ENCODE measurements at regions not wholly inside any gene's neighbourhood (a gene's known extent, or its start where the extent isn't known, plus 50 kb on each side); places are given as distances from the start of the nearest gene placed in this dataset.
A peak's percentile ranks its signal among the peaks of the same experiment; 100 is the strongest.

DNA sequence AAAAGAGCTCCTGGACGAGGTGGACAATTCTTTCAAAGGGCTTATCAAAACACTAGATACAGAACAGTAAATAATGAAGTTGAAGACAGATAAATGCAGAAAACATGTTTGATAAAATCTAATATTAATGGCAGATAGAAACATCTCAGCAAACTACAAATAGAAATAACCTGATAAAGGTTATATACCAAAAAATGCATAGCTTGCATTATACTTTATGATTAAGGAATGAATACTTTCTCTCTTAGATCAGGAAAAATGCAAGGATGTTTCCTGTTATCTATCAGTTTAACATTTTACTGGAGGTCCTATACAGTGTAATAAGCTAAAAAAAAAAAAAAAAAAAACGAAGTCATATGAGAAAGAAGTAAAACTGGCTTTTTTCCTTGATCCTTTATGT lies 304.5 kb upstream of the CXorf51A start:
- TF ChIP-seq MYC (IDR thresholded peaks at IDR 0.05; ENCODE audit: low read depth, low read length) = no peak
- TF ChIP-seq, protein P1, sequence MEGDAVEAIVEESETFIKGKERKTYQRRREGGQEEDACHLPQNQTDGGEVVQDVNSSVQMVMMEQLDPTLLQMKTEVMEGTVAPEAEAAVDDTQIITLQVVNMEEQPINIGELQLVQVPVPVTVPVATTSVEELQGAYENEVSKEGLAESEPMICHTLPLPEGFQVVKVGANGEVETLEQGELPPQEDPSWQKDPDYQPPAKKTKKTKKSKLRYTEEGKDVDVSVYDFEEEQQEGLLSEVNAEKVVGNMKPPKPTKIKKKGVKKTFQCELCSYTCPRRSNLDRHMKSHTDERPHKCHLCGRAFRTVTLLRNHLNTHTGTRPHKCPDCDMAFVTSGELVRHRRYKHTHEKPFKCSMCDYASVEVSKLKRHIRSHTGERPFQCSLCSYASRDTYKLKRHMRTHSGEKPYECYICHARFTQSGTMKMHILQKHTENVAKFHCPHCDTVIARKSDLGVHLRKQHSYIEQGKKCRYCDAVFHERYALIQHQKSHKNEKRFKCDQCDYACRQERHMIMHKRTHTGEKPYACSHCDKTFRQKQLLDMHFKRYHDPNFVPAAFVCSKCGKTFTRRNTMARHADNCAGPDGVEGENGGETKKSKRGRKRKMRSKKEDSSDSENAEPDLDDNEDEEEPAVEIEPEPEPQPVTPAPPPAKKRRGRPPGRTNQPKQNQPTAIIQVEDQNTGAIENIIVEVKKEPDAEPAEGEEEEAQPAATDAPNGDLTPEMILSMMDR (IDR thresholded peaks at IDR 0.05; ENCODE audit: low read depth, low read length) = no peak
- TF ChIP-seq, protein P2, sequence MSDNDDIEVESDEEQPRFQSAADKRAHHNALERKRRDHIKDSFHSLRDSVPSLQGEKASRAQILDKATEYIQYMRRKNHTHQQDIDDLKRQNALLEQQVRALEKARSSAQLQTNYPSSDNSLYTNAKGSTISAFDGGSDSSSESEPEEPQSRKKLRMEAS (IDR thresholded peaks at IDR 0.05; ENCODE audit: low read depth, low read length) = no peak
- no peak for TF ChIP-seq POLR2A (IDR thresholded peaks at IDR 0.05; ENCODE audit: extremely low read depth, insufficient read length)
- DNase-seq (ENCODE audit: low read depth) = no peak
- no peak overlapping the region for H3K4me3 ChIP-seq (ENCODE audit: low read depth, low read length)

DNA sequence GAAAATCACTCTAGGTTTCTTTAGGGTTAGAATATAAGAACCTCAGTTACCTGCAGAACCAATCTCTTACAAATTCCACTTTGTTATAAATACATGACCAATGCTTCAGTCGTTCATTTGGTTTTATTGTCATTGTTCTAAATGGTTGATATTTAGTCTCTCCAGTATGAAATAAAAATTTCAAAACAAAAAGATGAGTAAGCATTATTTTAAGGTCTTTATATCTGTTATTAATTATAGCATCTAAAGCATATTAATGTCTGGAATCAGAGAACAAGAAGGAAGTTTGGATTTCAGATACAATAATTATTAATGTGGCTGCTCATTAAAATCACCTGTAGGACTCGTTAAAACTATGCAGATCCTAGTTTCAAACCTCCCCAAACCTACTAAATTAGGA lies 265.4 kb upstream of the CXorf51A start:
- TF ChIP-seq, protein P1 (IDR thresholded peaks at IDR 0.05; ENCODE audit: low read depth, low read length) = no peak
- no peak for TF ChIP-seq POLR2A (IDR thresholded peaks at IDR 0.05; ENCODE audit: extremely low read depth, insufficient read length)
- TF ChIP-seq, protein P2 (IDR thresholded peaks at IDR 0.05; ENCODE audit: low read depth, low read length) = no peak
- TF ChIP-seq MYC (IDR thresholded peaks at IDR 0.05; ENCODE audit: low read depth, low read length) = no peak
- H3K4me3 ChIP-seq (ENCODE audit: low read depth, low read length) = no peak overlapping the region
- DNase-seq (ENCODE audit: low read depth) = no peak

DNA sequence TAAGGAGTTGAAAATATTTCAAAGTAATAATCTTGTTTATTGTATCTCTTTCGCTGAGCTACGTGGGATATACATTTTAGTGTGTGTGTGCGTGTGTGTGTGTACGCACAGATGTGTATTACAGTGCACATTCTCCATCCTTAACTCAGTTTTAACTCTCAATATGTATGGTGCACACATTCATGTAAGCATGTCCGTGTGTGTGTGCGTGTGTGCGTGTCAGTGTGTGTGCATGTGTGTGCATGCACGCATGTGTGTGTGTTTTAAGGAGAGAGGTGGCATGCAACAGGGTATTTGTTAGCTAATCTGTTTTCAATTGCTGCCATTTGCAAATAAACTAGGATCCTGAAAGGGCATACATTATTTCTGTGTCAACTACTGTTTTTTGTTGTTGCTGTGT lies 264.9 kb upstream of the CXorf51A start:
- TF ChIP-seq, protein P2 (IDR thresholded peaks at IDR 0.05; ENCODE audit: low read depth, low read length) = no peak
- TF ChIP-seq MYC (IDR thresholded peaks at IDR 0.05; ENCODE audit: low read depth, low read length) (no peak), POLR2A (IDR thresholded peaks at IDR 0.05; ENCODE audit: extremely low read depth, insufficient read length) (no peak)
- TF ChIP-seq, protein P1 (IDR thresholded peaks at IDR 0.05; ENCODE audit: low read depth, low read length) = no peak
- H3K4me3 ChIP-seq (ENCODE audit: low read depth, low read length) = no peak overlapping the region
- DNase-seq (ENCODE audit: low read depth) = no peak

DNA sequence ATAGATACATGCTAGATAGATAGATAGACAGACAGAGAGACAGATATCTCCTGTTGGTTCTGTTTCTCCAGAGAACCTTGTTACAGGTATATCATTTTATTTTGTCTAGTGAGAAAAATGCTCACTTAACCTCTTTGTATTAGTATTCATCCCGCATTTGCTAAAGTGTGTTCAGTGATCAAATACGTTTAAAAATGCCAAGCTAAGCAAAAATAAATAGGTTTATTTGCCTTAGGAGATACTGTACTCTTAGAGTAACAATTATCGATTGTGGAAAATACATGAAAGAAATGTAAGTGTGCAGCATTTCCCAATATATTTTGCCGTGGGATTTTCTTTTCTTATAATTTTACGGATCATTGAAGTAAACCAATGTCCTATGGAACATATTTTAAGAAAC lies 262.9 kb upstream of the CXorf51A start:
- no peak for DNase-seq (ENCODE audit: low read depth)
- no peak overlapping the region for H3K4me3 ChIP-seq (ENCODE audit: low read depth, low read length)
- TF ChIP-seq, protein P1 (IDR thresholded peaks at IDR 0.05; ENCODE audit: low read depth, low read length) = no peak
- no peak for TF ChIP-seq MYC (IDR thresholded peaks at IDR 0.05; ENCODE audit: low read depth, low read length)
- TF ChIP-seq, protein P2 (IDR thresholded peaks at IDR 0.05; ENCODE audit: low read depth, low read length) = no peak
- no peak for TF ChIP-seq POLR2A (IDR thresholded peaks at IDR 0.05; ENCODE audit: extremely low read depth, insufficient read length)

DNA sequence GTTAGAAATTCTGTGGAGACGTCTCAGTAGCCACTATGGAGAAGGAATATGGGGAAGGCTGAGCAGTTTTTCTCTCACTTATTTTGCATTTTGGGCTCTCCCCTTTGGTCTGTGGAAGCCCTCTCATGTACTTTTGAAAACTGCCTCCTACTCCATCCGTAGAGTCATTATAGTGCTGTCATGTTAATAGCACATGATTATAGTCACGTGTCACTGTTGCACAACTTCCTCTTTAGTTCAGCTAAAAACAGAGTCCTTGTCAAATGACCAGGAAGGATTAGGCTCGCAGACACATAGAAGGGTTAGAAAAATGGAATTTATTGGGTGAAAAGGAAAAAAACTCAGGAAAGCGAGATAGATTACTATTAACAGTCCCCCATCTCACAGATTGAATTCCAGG lies 258.2 kb upstream of the CXorf51A start:
- peak; percentile 31 for DNase-seq (ENCODE audit: low read depth)
- no peak overlapping the region for H3K4me3 ChIP-seq (ENCODE audit: low read depth, low read length)
- TF ChIP-seq, protein P2 (IDR thresholded peaks at IDR 0.05; ENCODE audit: low read depth, low read length) = peak; percentile 82
- TF ChIP-seq, protein P1 (IDR thresholded peaks at IDR 0.05; ENCODE audit: low read depth, low read length) = no peak

DNA sequence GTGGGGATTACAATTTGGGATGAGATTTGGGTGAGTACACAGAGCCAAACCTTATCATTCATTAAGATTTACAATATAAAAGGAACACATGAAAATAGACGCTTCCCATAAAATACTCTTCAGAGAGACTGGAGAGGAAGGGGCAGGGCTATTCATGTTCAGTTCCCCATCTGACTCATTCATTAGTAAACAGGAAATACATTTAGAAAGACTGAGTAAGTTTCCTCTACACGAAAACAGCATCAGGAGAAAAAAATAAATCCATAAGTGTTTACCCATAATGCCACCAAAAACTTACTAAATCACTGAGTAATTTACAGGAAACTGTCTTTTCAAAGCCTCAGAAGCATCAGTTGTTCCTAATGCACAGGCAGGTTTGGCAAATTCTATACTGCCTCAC lies 255.4 kb upstream of the CXorf51A start:
- peak; percentile 1 for DNase-seq (ENCODE audit: low read depth)
- TF ChIP-seq, protein P1 (IDR thresholded peaks at IDR 0.05; ENCODE audit: low read depth, low read length) = no peak
- TF ChIP-seq, protein P2 (IDR thresholded peaks at IDR 0.05; ENCODE audit: low read depth, low read length) = no peak
- TF ChIP-seq POLR2A (IDR thresholded peaks at IDR 0.05; ENCODE audit: extremely low read depth, insufficient read length) (no peak), MYC (IDR thresholded peaks at IDR 0.05; ENCODE audit: low read depth, low read length) (no peak)
- no peak overlapping the region for H3K4me3 ChIP-seq (ENCODE audit: low read depth, low read length)

All from NB4 (cell line).